ENCODE measurements at regions not wholly inside any gene's neighbourhood (a gene's known extent, or its start where the extent isn't known, plus 50 kb on each side); places are given as distances from the start of the nearest gene placed in this dataset.

DNA sequence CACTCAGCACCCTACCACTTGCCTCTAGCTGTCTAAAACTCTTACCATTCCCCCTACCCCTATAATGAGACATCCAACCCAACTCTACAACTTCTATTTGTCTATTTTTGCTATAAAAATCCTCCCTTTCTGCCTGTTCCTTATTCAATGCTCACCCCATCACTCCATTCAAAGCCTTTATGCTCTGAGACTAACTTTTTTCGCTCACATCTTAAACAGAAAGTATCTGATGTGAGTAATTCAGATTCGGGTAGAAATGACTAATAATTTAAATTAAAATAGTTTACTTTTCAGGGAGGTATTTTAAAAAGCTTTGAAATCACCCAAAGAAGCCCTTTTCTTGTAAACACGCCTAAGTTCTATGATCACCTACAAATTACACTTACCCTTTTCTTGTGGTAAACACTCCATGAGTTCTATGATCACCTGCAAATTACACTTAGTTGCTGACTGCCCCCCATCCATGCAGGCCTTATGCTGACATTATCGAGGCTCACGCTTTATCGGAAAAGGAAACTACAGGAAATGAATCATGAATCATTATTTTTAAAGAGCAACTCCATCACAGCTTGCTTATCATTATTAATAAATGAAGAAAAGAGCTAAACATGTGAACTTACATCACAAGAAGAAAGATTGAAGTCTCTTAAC lies 168.7 kb upstream of the PPP1R2C start:
- no peak for DNase-seq

DNA sequence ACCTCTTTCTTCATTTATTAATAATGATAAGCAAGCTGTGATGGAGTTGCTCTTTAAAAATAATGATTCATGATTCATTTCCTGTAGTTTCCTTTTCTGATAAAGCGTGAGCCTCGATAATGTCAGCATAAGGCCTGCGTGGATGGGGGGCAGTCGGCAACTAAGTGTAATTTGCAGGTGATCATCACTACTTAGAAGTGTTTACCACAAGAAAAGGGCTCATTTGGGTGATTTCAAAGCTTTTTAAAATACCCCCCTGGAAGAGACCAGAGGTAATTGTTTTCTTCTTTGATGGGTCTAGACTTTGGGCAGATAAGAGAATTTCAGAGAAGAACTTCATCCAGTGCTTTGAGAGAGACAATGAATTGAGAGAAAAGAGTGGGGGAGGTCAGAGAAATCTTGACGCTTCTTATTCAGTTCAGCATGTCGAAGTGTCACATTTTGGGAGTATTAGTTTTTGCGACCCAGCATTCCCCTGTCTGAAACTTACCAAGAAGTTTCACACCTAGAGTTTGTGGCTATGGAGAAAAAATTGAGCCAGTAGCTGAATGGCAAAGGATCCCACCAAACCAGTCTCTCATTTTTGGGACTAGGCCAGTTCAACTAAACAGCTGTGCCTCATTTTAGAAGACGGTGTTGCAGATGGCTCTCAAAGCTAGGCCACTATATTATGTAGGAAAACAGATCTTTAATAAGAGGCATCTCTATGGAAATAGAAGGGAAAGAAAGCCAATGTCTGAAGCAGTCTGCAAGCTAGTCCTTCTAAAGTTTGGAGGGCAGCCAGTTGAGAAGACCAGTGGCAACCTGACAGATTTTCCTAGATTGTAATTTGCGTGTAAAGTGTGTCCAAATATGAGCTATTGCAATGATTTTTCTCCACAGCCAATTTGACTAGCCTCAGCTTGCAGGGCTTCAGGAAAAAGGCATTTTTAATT lies 171.0 kb upstream of the PPP1R2C start:
- no peak for DNase-seq

DNA sequence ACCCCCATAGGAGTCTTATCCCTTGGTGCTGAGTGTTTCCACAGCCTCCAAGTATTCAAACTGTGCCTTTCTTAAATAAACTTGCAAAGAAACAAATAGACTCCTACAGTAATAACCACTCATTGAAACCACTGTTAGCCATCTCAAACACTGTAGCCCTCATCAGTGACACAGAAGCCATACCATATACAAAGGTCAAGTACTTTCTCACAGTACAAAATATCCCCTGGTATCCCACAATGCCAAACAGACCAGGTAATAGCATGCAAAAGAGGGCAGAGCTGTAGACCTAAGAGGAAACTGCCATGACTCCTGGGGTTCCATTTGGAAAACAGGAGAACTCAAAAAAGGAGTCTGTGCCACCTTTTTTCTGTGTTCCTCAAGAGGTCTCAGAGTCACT lies 173.8 kb upstream of the PPP1R2C start:
- no peak for DNase-seq

DNA sequence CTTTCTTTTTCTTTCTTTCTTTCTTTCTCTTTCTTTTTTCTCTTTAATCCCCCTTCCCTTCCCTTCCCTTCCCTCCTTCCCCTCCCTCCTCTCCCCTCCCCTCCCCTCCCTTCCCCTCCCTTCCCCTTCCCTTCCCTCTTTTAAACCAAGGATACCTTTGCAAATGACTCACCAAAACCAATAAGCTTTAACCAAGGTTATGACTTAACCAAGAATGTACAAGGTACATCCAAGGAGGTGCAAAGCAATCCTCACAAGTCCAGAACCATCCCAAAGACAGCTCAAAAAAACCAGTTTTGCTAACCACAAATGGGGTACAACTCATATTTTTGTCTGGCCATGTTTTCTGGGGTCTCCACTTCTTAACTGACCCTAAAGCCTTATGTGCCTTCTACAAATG lies 174.7 kb upstream of the PPP1R2C start:
- no peak for DNase-seq

DNA sequence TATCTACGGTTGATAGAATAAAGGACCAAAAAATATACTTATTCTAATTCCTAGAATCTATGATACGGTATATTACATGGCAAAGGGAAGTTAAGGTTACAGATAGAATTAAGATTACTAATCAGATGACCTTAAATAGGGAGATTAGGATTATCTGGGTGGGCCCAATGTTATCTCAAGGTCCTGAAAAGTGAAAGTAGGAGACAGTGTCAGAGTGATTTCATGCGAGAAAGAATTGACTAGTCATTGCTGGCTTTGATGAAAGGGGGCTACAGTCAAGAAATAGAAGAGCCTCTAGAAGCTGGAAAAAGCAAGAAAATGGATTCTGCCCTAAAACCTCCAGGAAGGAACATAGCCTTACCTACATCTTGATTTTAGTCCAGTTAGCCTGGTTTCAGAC lies 176.9 kb upstream of the PPP1R2C start:
- DNase-seq: no peak

DNA sequence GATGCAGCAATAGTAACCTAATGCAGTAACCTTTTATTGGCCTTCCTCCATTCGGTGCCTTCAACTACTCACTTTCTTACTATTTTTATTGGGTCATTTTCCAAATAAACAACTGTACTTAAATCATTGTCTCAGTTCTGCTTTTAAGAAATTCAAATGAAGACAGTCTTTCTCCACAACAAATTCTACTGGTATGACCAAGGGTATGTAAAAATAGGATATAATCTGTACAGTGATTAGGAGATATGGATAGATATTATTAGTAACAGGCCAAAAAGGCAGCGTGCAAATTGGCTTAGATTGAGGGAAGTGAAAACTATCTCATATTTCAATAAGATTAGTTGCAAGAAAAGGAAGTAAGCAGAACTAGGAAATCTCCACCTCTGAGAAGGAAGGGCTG lies 177.4 kb upstream of the PPP1R2C start:
- DNase-seq: no peak

DNA sequence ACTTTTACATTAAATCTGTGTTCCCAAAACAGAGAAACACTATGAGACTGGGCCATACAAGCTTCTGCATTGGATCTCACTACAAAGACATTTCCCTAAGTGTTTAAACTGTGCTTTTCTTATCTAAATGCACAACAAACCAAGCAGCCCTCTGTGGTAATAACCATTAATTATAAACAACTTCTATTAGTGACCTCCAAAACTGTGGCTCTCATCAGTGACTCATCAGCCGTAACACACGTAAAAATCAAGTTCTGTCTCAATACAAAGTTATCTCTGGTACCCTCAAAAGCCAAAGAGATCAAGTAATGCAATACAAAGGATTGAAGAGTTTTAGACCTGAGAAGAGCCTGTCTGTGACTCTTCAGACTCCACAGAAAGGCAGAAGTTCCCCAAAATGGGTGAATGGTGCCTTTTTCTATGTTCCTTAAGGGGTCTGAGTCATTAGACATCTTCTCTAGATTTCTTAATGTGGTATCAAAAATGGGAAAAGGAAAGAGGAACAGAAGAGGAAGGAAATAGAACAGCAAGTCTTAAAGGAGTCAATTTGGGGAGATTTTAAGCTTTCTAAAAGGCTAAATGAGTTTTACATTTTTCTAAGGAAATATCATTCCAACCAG lies 189.8 kb upstream of the PPP1R2C start:
- DNase-seq: no peak

DNA sequence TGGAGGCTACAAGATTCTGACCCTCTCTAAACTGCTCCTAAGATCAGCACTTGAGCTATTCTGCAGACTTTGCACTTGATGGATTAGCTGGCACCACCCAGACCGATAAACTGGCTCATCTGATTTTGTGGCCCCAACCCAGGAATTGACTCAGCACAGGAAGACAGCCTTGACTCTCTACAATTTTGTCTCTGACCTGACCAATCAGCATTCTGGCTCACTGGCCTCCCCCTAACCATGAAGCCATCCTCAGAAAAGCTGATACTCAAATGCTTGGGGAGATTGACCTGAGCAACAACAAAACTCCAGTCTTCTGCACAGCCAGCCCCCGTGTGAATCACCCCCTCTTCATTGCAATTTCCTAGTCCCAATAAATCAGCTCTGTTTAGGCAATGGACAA lies 195.4 kb upstream of the PPP1R2C start:
- no peak for DNase-seq

DNA sequence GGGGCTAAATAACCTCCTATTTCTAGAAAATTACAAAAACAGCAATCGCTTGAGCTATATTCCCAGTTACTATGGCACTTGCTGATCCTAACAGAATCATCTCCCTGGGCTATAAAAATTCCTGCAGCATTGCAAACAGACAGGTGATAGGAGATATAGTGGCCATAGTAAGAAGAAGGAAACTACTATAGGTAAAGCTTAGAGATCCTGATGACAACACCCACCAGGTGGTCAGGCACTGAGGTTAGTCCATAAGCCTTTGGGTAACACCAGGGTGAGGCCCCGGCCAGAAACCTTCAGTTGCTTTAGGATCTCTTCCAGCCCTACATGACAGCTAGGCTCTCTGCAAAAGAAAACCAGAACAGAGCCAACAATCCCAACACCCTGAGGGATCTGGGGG lies 197.9 kb upstream of the PPP1R2C start:
- DNase-seq: no peak

DNA sequence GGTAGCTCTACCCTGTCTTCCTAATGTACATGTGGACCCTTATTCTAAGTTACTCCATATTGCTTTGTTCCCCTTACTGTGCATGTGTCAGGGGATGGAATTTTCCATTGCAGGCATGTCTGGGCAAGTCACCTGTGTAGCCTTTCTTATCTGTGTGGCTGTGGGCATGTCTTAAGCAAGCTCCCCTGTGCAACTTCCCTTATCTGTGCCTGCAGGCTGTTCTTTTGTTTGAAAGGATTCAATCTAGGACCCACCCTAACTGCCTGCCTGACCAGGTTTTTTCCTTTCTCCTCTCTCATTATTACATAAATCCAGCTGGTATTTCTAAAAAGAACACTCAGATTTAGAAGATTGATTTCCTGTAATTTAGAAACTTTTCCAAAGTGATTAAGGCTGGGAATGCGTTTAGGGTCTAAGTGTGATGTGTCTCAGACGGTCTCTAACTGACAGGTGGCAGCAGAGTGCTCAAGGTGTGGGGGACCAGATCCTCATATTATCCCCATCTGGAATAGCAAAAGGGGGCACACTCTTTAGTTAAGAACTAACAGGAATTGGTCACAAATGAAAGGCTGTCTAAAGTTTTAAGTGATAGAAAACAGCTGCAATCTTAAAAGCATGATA lies 198.9 kb upstream of the PPP1R2C start:
- no peak for DNase-seq

DNA sequence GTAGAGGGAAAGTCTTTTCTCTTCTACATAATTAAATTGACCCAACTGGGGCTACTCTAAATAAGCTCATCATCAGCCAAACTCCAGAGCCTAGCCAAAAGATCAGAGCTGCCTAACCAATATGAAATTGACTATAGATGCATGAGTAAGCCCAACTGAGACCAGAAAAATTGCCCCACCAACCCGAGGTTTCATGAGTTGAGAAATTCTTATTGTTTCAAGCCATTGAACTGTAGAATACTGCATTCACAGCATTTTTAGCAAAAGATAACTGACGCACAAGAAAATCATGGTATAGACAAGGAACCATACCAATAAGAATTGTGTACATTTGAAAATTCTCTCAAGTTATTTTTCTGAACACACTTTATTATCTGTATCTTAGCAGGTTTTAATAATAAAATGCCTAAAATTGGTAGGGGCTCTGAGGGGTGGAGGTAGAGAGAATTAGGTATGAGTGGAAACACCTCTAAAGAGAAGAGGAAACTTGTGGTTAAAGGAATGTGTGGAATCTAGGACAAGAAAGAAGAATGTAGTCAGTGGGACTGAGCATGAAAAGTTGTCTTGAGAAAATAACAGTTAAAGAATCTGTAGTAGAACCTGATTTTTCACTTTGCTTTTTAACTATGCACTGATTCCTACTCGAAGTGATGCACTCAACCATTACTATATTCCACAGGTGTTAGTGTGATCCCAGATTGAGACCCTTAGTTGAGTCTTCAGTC lies 200.9 kb upstream of the PPP1R2C start:
- DNase-seq: no peak

DNA sequence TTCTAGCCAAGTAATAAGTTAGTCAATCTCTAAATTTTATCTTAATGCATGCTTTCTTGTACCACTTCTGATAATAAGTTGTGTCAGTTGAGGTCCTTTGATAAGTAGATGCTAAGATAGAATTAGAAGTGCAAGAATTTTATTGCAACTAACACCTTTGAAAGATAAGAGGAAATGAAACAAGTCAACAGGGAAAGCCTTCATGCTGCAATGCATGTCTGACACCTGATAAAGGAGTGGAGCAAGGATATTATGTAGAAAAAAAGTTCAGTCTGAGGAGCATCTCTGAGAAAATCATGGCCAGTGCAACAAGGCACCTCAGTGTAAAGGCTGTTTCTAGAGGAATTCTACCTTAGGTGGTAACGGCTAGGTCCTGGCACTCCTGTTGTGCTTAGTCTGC lies 210.7 kb upstream of the PPP1R2C start:
- DNase-seq: no peak

DNA sequence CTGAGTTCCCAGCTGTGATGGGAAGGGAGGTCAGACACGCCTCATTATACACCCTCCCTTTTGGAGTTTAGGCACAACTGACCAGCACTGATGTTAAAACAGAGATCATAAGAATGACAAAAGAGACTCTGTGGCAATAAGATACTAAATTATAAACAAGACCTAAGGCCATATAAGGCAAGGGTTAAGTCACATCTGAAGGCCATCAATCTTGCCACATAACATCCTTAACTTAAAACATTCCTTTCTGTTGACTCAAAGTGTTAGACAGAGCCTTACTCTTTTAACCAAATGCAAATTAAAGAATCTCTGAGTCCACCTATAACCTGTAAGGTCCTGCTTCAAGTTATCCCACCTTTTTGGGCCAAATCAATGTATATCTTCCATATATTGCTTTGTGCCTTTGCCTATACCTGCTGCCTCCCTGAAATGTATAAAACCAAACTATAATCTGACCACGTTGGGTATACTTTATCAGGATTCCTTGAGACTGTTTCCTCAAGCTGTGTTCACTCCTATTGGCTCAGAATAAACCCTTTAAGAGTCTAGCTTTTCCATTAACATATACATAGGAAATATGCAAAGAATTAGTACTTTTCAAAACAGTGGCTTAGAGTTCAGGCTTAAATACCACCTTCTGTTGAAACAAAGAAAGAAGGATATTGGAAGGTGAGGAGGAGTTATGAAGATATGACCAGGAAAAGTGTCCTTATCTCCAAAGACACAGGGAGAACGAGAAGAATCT lies 214.4 kb upstream of the PPP1R2C start:
- DNase-seq: no peak

DNA sequence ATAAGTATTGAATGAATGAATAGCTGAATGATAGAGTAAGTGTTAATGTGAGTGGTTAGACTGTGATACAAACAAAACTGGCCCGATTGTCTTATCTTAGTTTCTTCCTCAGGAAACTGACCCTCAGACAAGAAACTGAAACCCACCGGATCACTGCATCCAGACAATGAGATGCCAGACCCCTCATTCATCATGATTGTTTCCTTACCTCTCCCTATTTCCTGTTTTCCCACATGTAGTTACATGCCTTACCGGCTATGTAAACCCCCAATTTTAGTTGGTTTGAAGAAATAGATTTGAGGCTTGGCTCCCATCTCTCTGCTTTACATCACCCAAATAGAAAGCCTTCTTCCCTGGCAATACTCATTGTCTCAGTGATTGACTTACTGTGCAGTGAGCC lies 218.9 kb upstream of the PPP1R2C start:
- no peak for DNase-seq

DNA sequence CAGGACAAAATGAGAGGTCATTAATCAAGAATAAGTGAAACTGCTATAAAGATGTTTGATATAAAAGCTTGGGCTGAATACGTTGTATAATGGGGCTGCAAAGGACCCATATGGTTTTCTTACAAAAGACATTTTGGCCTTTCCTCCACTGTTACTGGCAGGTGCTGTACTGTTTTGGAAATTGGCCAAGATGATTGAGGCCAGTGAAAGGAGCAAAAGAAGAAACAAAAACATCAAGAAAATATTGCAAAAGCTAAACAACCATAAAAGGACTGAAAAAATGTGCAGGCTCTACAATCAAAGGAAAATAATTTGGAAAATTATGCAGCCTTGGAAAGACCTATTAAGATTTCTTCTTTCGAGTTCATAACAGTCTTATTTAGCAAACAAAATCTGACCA lies 222.2 kb upstream of the PPP1R2C start:
- DNase-seq: no peak

DNA sequence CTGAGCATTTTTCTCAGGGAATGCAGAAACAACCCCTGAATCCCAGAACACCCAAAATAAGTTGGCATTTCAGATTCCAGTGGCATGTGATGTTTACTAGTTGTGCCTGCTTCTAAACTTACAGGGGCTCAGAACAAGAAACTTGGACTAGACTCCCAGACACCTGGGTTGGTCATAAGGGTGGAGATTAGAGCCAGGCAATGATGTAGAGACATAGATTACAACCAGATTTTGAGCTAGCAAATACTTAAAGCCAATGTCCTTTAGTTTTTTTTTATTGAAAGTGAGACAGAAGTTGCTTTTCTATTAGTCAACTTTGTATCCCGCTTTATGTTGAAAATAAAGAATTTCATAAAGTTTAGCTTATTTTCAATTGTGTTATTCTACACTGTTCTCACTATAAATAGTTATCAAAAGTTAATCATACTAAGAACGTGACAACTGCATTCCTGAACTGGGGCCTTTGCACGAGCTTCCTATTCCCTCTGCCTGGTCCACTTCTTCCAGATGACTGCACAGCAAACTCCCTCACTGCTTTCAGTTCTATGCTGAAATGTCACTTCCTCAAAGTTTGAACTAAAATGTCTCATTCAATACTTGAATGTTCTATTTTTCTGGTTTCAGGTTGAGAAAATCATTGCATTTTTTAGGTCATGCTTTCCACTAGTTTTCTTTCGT lies 224.7 kb upstream of the PPP1R2C start:
- no peak for DNase-seq

DNA sequence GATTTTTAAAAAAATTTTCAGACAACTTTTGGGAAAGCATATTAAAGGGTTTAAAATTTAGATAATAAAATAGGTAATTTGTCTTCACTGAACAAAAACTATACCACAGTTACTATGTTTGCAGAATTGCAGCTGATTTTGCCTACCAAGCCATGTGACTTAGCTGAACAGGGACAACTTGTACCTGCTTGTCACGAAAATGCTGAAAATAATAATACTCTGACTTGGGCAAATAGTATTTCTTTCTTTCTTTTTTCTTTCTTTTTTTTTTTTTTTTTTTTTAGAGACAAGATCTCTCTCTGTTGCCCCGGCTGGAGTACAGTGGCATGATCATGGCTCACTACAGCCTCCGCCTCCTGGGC lies 225.2 kb upstream of the PPP1R2C start:
- no peak for DNase-seq

DNA sequence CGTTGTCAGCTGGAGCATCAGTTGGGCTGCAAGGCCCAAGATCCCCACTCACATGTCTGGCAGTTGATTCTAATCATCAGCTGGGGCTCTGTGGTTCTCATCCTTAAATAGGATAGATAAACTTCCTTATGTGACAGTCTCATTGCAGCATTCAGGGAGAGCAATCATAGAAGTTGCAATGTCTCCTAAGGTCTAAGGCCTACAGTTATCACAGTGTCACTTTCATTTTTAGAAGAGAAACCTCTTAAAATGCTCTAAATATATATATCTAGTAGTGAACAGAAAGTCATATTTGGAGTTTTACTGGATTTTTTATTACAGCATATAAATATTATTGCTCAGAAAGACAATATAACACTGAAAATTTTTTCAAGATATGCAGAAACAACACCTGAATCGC lies 226.0 kb upstream of the PPP1R2C start:
- DNase-seq: no peak

DNA sequence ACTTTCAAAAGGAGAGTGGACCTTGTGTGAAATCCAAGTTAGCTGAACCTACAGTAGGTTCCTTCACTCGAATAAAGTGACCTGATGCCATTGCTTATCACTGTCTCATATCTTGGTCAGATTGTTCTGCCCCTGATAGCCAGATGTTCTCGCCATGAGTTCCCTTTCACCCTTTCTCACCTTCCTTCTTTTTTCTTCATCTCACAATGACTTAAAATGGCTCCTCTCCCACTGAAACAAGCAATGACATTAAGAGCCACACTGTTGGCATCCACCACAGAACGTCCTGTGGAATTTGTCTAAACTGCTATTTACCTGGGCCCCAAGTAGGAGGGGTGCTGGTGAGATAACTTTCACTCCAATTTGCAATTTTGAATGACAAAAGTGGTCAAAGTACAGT lies 227.6 kb upstream of the PPP1R2C start:
- DNase-seq: no peak

DNA sequence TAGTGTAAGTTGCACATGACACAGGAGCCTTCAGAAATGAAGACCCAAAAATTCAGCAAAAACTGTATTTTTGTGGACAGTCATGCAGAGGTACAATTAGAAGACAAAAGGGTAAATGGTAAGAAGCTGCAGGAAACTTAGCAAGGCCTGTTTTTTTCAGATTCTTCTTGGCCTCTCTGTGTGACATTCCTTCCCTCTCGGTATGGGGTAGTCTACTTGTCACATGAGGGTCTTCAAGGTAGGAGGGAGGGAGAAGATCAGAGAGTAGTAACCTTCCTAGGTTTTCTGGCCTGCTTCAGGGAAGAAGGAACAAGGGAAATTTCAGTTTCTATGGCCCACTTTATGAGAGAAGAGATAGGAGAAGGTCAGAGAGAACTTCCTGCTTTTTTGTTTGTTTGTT lies 230.4 kb upstream of the PPP1R2C start:
- no peak for DNase-seq

DNA sequence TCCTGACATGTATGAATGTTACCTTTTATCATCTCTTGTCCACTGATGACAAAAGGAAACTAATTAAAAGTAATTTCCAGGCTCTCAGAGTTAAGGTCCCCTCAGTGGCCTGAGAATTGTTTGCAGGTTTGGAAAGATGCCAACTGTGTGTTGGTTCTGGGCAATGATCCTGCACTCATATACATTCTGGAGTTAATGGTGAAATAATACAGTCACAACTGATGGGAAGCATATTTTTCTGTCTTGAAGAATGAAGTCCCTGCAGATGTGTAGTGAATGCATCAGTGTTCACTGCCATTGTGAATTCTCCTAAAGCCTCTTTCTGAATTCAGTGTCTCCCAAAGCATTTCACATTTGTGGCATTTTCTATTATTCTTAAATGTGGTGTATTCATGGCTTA lies 238.1 kb upstream of the PPP1R2C start:
- no peak for DNase-seq

DNA sequence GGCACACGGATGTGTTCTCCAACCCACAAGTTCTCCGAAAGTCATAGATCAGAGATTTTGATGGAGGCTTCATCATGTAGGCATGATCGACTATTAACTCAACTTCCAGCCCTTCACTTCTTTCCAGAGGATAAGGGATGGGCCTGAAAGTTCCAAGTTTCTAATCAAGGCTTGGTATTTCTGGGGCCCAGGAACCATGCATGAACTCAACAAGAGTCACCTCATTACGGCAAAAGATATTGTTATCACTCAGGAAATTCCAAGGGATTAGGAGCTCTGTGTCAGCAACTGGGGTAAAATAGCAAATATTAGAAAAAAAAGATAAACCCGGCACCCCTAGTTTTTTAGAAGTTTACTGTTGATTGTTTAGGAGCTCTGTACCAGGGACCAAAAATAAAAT lies 240.1 kb upstream of the PPP1R2C start:
- DNase-seq: no peak
